K562 (cell line): ENCODE measurements at regions not wholly inside any gene's neighbourhood (a gene's known extent, or its start where the extent isn't known, plus 50 kb on each side); places are given as distances from the start of the nearest gene placed in this dataset.
"Not testable (repeated sequence)": the region's sequence is repeated elsewhere in the genome, so short reads cannot be mapped to it uniquely, and the experiment has no call there.

Experiments used
- ATAC-seq: fragments of 200-7000 bp; cut with Tn5 transposase; 3 replicates; pipeline ENCODE4 v1.9.1; 2020; ENCODE audit warnings: moderate library complexity
- BruUV-seq: library from RNA; stranded (reverse); fragments of 400-500 nt; replicated peaks from 2 replicates; lab custom pipeline; 2021; lab: Mats Ljungman, UMichigan
- CTCF ChIA-PET: fragments of 300-600 bp; formaldehyde crosslinking; extraction: SDS; loops from one replicate; lab custom pipeline; 2021; ENCODE audit warnings: low intra/inter-chr PET ratio; lab: Yijun Ruan, JAX
- POLR2A ChIA-PET: fragments of 300-600, 350-650 bp; sonication (Branson Sonifier 250); formaldehyde crosslinking; extraction: SDS; loops from one replicate; lab custom pipeline; 2021; ENCODE audit warnings: antibody characterized with exemption, inconsistent platforms; lab: Yijun Ruan, JAX
- DNase-seq, 4 experiments: peaks; one replicate each; pipeline versions ENCODE4 v3.0.0 to v3.0.0-alpha.2; 2011 to 2018; ENCODE audit warnings: low spot score in 3 of 4, mixed read lengths in 3 of 4; ENCODE audit errors: extremely low read depth in 1 of 4
- FAIRE-seq: peaks from 2 replicates; lab custom pipeline; 2011; peaks lifted over from hg19 to GRCh38; lab: Jason Lieb, UNC
- H2AFZ ChIP-seq: 2 replicates; pipeline ENCODE4 v1.6.0; 2011; ENCODE audit warnings: low read depth, low read length, control low read depth, inconsistent platforms
- H3K27ac ChIP-seq: fragments of 200-600 bp; 3 replicates; pipeline ENCODE4 v1.8.0; 2011; ENCODE audit warnings: low read depth, mild to moderate bottlenecking, control low read depth, inconsistent platforms, low read length, moderate library complexity, mixed read lengths; ENCODE audit errors: extremely low read depth
- H3K27me3 ChIP-seq, 2 experiments: fragments of 300-600 bp in 1 of 2; 2 replicates in 1 of 2; 3 replicates in 1 of 2; pipeline versions ENCODE4 v1.6.0 to v1.8.0; 2011; ENCODE audit warnings: inconsistent platforms in 2 of 2, low read length in 2 of 2, mild to moderate bottlenecking in 1 of 2, mixed read lengths in 1 of 2, moderate library complexity in 1 of 2; ENCODE audit not compliant: control insufficient read depth in 2 of 2, insufficient read depth in 2 of 2
- H3K36me3 ChIP-seq: fragments of 300-600 bp; 3 replicates; pipeline ENCODE4 v1.8.0; 2011; ENCODE audit warnings: mild to moderate bottlenecking, low read length, inconsistent platforms; ENCODE audit not compliant: control insufficient read depth, insufficient read depth
- H3K4me1 ChIP-seq, 2 experiments: fragments of 200-600 bp in 1 of 2; replicated peaks in 1 of 2; 2 replicates in 1 of 2; 3 replicates in 1 of 2; pipeline versions ENCODE4 v1.5.1 to v1.8.0; 2011; ENCODE audit warnings: inconsistent platforms in 2 of 2, low read length in 2 of 2, mild to moderate bottlenecking in 1 of 2, mixed read lengths in 1 of 2, moderate library complexity in 1 of 2; ENCODE audit not compliant: control insufficient read depth in 2 of 2, insufficient read depth in 2 of 2
- H3K4me2 ChIP-seq: 2 replicates; pipeline ENCODE4 v1.6.1; 2011; ENCODE audit warnings: low read length, control low read depth, inconsistent platforms, mixed read lengths; ENCODE audit not compliant: insufficient read depth
- H3K4me3 ChIP-seq: fragments of 200-600 bp; sonication (generic), shearing (Covaris generic); 2 replicates; pipeline ENCODE4 v1.5.1; 2016; ENCODE audit warnings: control low read depth, inconsistent platforms
- H3K79me2 ChIP-seq: fragments of 200-600 bp; 3 replicates; pipeline ENCODE4 v1.8.0; 2011; ENCODE audit warnings: low read length, inconsistent platforms; ENCODE audit not compliant: control insufficient read depth, insufficient read depth
- H3K9ac ChIP-seq, 2 experiments: 2 replicates each; pipeline versions ENCODE4 v1.6.0 to v1.6.1; 2011; ENCODE audit warnings: low read depth in 2 of 2, low read length in 2 of 2, control low read depth in 1 of 2, inconsistent platforms in 1 of 2, mild to moderate bottlenecking in 1 of 2, mixed read lengths in 1 of 2; ENCODE audit not compliant: insufficient read depth in 1 of 2
- H3K9me1 ChIP-seq: one replicate; pipeline ENCODE4 v1.6.0; 2011; ENCODE audit warnings: inconsistent platforms, mild to moderate bottlenecking, low read length, moderate library complexity; ENCODE audit not compliant: control insufficient read depth, insufficient read depth
- H3K9me3 ChIP-seq: replicated peaks from 2 replicates; pipeline ENCODE4 v1.5.1; 2011; ENCODE audit warnings: low read depth, low read length, inconsistent platforms; ENCODE audit not compliant: control insufficient read depth, insufficient read depth
- H4K20me1 ChIP-seq: replicated peaks from 2 replicates; pipeline ENCODE4 v1.6.1; 2011; ENCODE audit warnings: low read length, inconsistent platforms, mixed read lengths; ENCODE audit not compliant: control insufficient read depth, insufficient read depth
- MTA3 ChIP-seq: fragments of 450-650 bp; formaldehyde crosslinking; IDR thresholded peaks from 2 replicates; pipeline ENCODE4 v1.6.1; 2017; ENCODE audit warnings: mild to moderate bottlenecking, borderline replicate concordance
- WGBS: fragments of 100-300 bp; shearing (Covaris generic); methylation state at CpG from one replicate; pipeline ENCODE4 v1.1.6; 2016; ENCODE audit warnings: low coverage, mixed read lengths; ENCODE audit not compliant: insufficient coverage; ENCODE audit errors: missing lambda C conversion rate; 5-methylcytosine and 5-hydroxymethylcytosine counted together
- in situ Hi-C: fragments of 300-500 bp; cut with MboI; formaldehyde crosslinking; loops from 4 replicates; pipeline ENCODE4 v1.15.0; 2018; ENCODE audit warnings: inconsistent platforms, mixed read lengths
- intact Hi-C: fragments of 100-400 bp; cut with micrococcal nuclease; formaldehyde crosslinking; loops from 2 replicates; pipeline ENCODE4 v1.14.2; 2022

DNA sequence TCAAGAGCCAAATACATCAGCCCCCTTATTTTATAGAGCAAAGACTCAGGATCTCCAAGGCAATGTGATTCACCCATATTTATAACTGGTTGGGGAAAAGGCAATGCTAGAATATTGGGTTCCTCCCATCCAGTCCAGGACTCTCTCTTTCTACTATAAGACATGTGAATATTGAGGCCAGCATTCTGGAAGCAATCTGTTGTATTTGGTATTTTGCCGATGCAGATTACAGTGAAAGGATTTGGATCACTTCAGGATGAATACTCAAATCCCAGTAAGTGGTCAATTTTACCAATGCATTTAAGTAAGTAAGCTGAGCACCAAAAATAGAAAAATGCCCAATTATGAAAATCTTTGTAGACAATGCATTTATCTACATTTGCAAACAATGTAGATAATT lies 1834.7 kb upstream of the PIK3C3 start:
- H3K79me2 ChIP-seq: no peaks in the 10 kb centered on the region
- DNase-seq: no peak
- H3K4me2 ChIP-seq: no peak overlapping the region
- TF ChIP-seq MTA3: no peak
- no peak overlapping the region for H3K27ac ChIP-seq
- 0% methylated on average over 1 of the region's 1 CpG for WGBS
- H3K36me3 ChIP-seq: no peaks in the 10 kb centered on the region
- ChIA-PET POLR2A (no interaction called here), CTCF (no interaction called here)
- H3K9ac ChIP-seq: no peak overlapping the region
- no peak for ATAC-seq
- no peak for FAIRE-seq
- intact Hi-C loops: no loop called here
- H2AFZ ChIP-seq: no peak overlapping the region
- H3K4me3 ChIP-seq: no peak overlapping the region
- H3K4me1 ChIP-seq: no peaks in the 10 kb centered on the region
- H3K9me3 ChIP-seq: no peaks in the 10 kb centered on the region
- no peaks in the 10 kb centered on the region for H3K27me3 ChIP-seq
- no peaks in the 10 kb centered on the region for H3K9me1 ChIP-seq
- no TSS peak for BruUV-seq
- H4K20me1 ChIP-seq: no peaks in the 10 kb centered on the region
- in situ Hi-C loops: no loop called here

DNA sequence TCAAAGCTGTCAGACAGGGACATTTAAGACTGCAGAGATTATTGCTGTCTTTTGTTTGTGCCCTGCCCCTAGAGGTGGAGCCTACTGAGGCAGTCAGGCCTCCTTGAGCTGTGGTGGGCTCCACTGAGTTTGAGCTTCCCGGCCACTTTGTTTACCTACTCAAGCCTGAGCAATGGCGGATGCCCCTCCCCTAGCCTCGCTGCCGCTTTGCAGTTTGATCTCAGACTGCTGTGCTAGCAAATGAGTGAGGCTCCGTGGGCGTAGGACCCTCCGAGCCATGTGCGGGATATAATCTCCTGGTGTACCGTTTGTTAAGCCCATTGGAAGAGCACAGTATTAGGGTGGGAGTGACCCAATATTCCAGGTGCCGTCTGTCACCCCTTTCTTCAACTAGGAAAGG lies 1835.5 kb upstream of the PIK3C3 start:
- in situ Hi-C loops, H4K20me1 ChIP-seq, H3K27me3 ChIP-seq, H3K9me1 ChIP-seq, ATAC-seq, H3K9ac ChIP-seq, DNase-seq, H3K9me3 ChIP-seq, H2AFZ ChIP-seq, POLR2A ChIA-PET, FAIRE-seq, H3K4me3 ChIP-seq, H3K36me3 ChIP-seq, H3K4me2 ChIP-seq, BruUV-seq, CTCF ChIA-PET, H3K79me2 ChIP-seq, H3K27ac ChIP-seq, H3K4me1 ChIP-seq, intact Hi-C loops: not testable (repeated sequence)
- WGBS: 0% methylated on average over 10 of the region's 10 CpGs
